PC-3 (cell line): ENCODE measurements at regions not wholly inside any gene's neighbourhood (a gene's known extent, or its start where the extent isn't known, plus 50 kb on each side); places are given as distances from the start of the nearest gene placed in this dataset.
A peak's percentile ranks its signal among the peaks of the same experiment; 100 is the strongest.

Source experiments
- ATAC-seq: fragments of 200-7000 bp; cut with Tn5 transposase; 2 replicates; pipeline ENCODE4 v1.9.1; 2020; ENCODE audit warnings: mild to moderate bottlenecking, moderate library complexity
- BruUV-seq: library from RNA; stranded (reverse); fragments of 400-500 nt; replicated peaks from 2 replicates; lab custom pipeline; 2021; lab: Mats Ljungman, UMichigan
- CTCF ChIA-PET: fragments of 300-600 bp; sonication (Branson Sonifier 250); formaldehyde crosslinking; loops from one replicate; lab custom pipeline; 2022; ENCODE audit warnings: antibody characterized with exemption; lab: Charles Lee
- POLR2A ChIA-PET: fragments of 300-600 bp; sonication (Branson Sonifier 250); formaldehyde crosslinking; loops from one replicate; lab custom pipeline; 2022; ENCODE audit warnings: antibody characterized with exemption; ENCODE audit not compliant: unreplicated experiment; lab: Charles Lee
- DNase-seq: peaks from one replicate; pipeline ENCODE4 v3.0.0-alpha.2; 2015
- H2AFZ ChIP-seq: fragments of 300-600 bp; sonication (generic); 2 replicates; pipeline ENCODE4 v1.6.0; 2016; ENCODE audit warnings: antibody characterized with exemption, low read length
- H3F3A ChIP-seq: fragments of 300-600 bp; sonication (generic); one replicate; pipeline ENCODE4 v1.6.0; 2017; ENCODE audit warnings: antibody characterized with exemption, low read length, control low read depth, mild to moderate bottlenecking; ENCODE audit not compliant: unreplicated experiment
- H3K27ac ChIP-seq: fragments of 300-600 bp; sonication (generic); 2 replicates; pipeline ENCODE4 v1.5.1; 2016; ENCODE audit warnings: mild to moderate bottlenecking, low read length
- H3K27me3 ChIP-seq: fragments of 300-600 bp; sonication (generic); 2 replicates; pipeline ENCODE4 v1.6.1; 2016; ENCODE audit warnings: low read length, mixed read lengths
- H3K36me3 ChIP-seq: fragments of 300-600 bp; sonication (generic); 2 replicates; pipeline ENCODE4 v1.6.1; 2016; ENCODE audit warnings: low read depth, mixed run types, low read length, mixed read lengths
- H3K4me1 ChIP-seq: fragments of 300-600 bp; sonication (generic); 2 replicates; pipeline ENCODE4 v1.5.1; 2016; ENCODE audit warnings: low read length; ENCODE audit not compliant: insufficient read depth
- H3K4me2 ChIP-seq: fragments of 300-600 bp; sonication (generic); 2 replicates; pipeline ENCODE4 v1.6.0; 2016; ENCODE audit warnings: low read length
- H3K4me3 ChIP-seq: fragments of 300-600 bp; sonication (generic); 2 replicates; pipeline ENCODE4 v1.5.1; 2016; ENCODE audit warnings: mild to moderate bottlenecking, low read length, mixed read lengths
- H3K79me2 ChIP-seq: fragments of 300-600 bp; sonication (generic); 2 replicates; pipeline ENCODE4 v1.6.1; 2017; ENCODE audit warnings: low read length, mixed read lengths
- H3K9ac ChIP-seq: fragments of 300-600 bp; sonication (generic); 2 replicates; pipeline ENCODE4 v1.6.0; 2016; ENCODE audit warnings: mild to moderate bottlenecking, low read length
- H3K9me2 ChIP-seq: fragments of 300-600 bp; sonication (generic); replicated peaks from 2 replicates; pipeline ENCODE4 v1.6.1; 2016; ENCODE audit warnings: mixed run types, low read length, mixed read lengths
- H3K9me3 ChIP-seq: fragments of 300-600 bp; sonication (generic); 2 replicates; pipeline ENCODE4 v1.6.1; 2016; ENCODE audit warnings: low read length, mixed read lengths
- H4K20me1 ChIP-seq: fragments of 300-600 bp; sonication (generic); 2 replicates; pipeline ENCODE4 v1.6.1; 2016; ENCODE audit warnings: low read length, mixed read lengths
- EZH2 ChIP-seq: fragments of 300-600 bp; sonication (generic); IDR thresholded peaks from one replicate; pipeline ENCODE4 v1.6.1; 2017; ENCODE audit warnings: antibody characterized with exemption, mild to moderate bottlenecking, low read length; ENCODE audit not compliant: unreplicated experiment
- EZH2phosphoT487 ChIP-seq: fragments of 300-600 bp; sonication (generic); IDR thresholded peaks from 2 replicates; pipeline ENCODE4 v1.6.1; 2018; ENCODE audit warnings: mild to moderate bottlenecking, antibody characterized with exemption, low read length, borderline replicate concordance
- intact Hi-C: fragments of 100-400 bp; cut with micrococcal nuclease; formaldehyde crosslinking; loops from 2 replicates; pipeline ENCODE4 v1.9.0; 2023
- TF ChIP-seq, protein P1 (sequence below): fragments of 300-600 bp; sonication (generic); conservative IDR thresholded peaks from 2 replicates; pipeline ENCODE4 v1.5.1; 2017; ENCODE audit warnings: antibody characterized with exemption, low read depth, mild to moderate bottlenecking, low read length

GRCh38 chr14:104462651-104463630 lies 116.6 kb upstream of the C14orf180 start:
- Histone ChIP-seq H4K20me1 (no peaks in the 10 kb centered on the region), H3K9ac (no peak overlapping the region), H3K27ac (no peak overlapping the region), H3K4me3 (no peak overlapping the region), H3K4me1 (no peaks in the 10 kb centered on the region), H3K27me3 (peaks cover 83% of the 10 kb centered on the region), H3K79me2 (no peaks in the 10 kb centered on the region), H3K9me3 (no peaks in the 10 kb centered on the region), H3F3A (no peaks in the 10 kb centered on the region), H2AFZ (no peak overlapping the region), H3K4me2 (no peak overlapping the region), H3K36me3 (no peaks in the 10 kb centered on the region), H3K9me2 (no peaks in the 10 kb centered on the region)
- peak; percentile 67 for ATAC-seq
- intact Hi-C loops = no loop called here
- peak; percentile 37 for DNase-seq
- no TSS peak for BruUV-seq
- CTCF ChIA-PET = no interaction called here
- POLR2A ChIA-PET = no interaction called here
- TF ChIP-seq, protein P1, sequence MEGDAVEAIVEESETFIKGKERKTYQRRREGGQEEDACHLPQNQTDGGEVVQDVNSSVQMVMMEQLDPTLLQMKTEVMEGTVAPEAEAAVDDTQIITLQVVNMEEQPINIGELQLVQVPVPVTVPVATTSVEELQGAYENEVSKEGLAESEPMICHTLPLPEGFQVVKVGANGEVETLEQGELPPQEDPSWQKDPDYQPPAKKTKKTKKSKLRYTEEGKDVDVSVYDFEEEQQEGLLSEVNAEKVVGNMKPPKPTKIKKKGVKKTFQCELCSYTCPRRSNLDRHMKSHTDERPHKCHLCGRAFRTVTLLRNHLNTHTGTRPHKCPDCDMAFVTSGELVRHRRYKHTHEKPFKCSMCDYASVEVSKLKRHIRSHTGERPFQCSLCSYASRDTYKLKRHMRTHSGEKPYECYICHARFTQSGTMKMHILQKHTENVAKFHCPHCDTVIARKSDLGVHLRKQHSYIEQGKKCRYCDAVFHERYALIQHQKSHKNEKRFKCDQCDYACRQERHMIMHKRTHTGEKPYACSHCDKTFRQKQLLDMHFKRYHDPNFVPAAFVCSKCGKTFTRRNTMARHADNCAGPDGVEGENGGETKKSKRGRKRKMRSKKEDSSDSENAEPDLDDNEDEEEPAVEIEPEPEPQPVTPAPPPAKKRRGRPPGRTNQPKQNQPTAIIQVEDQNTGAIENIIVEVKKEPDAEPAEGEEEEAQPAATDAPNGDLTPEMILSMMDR = no peak
- no peak for TF ChIP-seq EZH2

- Histone ChIP-seq H4K20me1 (no peaks in the 10 kb centered on the region), H3F3A (no peaks in the 10 kb centered on the region), H3K4me3 (no peak overlapping the region), H3K9me2 (no peaks in the 10 kb centered on the region), H3K27me3 (peaks cover 86% of the 10 kb centered on the region), H3K4me2 (no peak overlapping the region), H3K36me3 (no peaks in the 10 kb centered on the region), H3K79me2 (no peaks in the 10 kb centered on the region), H3K9ac (no peak overlapping the region), H3K9me3 (no peaks in the 10 kb centered on the region), H2AFZ (no peak overlapping the region), H3K27ac (no peak overlapping the region), H3K4me1 (no peaks in the 10 kb centered on the region)
- no TSS peak for BruUV-seq
- TF ChIP-seq EZH2phosphoT487 (no peak), EZH2 (no peak)
- TF ChIP-seq, protein P1 = no peak
- DNase-seq (no peak), ATAC-seq (no peak)
- ChIA-PET POLR2A (no interaction called here), CTCF (no interaction called here)
- intact Hi-C loops = no loop called here
These were observed 114.7 kb upstream of the C14orf180 start for GRCh38 chr14:104464907-104465306.
